HEK293T (cell line): ENCODE measurements at regions not wholly inside any gene's neighbourhood (a gene's known extent, or its start where the extent isn't known, plus 50 kb on each side); places are given as distances from the start of the nearest gene placed in this dataset.

Experiments
- CTCF ChIA-PET: fragments of 350-600 bp; formaldehyde crosslinking; extraction: SDS; loops from one replicate; lab custom pipeline; 2021; ENCODE audit warnings: antibody characterized with exemption, inconsistent platforms; lab: Yijun Ruan, JAX
- POLR2A ChIA-PET: fragments of 350-600 bp; formaldehyde crosslinking; extraction: SDS; loops from one replicate; lab custom pipeline; 2020; ENCODE audit warnings: antibody characterized with exemption, inconsistent platforms; lab: Yijun Ruan, JAX
- DNase-seq: peaks from one replicate; pipeline ENCODE4 v3.0.0; 2012; ENCODE audit warnings: mixed read lengths; ENCODE audit errors: extremely low spot score
- ARNT ChIP-seq: fragments of 450-650 bp; IDR thresholded peaks from 2 replicates; pipeline ENCODE4 v1.6.1; 2017; ENCODE audit warnings: mild to moderate bottlenecking
- BHLHE40 ChIP-seq: fragments of 450-650 bp; IDR thresholded peaks from 2 replicates; pipeline ENCODE4 v1.6.1; 2016; ENCODE audit warnings: mild to moderate bottlenecking, moderate library complexity, borderline replicate concordance
- CTBP1 ChIP-seq: fragments of 450-650 bp; IDR thresholded peaks from 2 replicates; pipeline ENCODE4 v1.6.1; 2016; ENCODE audit warnings: borderline replicate concordance
- ELF4 ChIP-seq: fragments of 450-650 bp; IDR thresholded peaks from 2 replicates; pipeline ENCODE4 v1.6.1; 2017; ENCODE audit warnings: antibody characterized with exemption
- FOXA1 ChIP-seq: fragments of 450-650 bp; IDR thresholded peaks from 2 replicates; pipeline ENCODE4 v1.6.1; 2016; ENCODE audit warnings: mild to moderate bottlenecking
- FOXK2 ChIP-seq: fragments of 450-650 bp; IDR thresholded peaks from 2 replicates; pipeline ENCODE4 v1.6.1; 2016; ENCODE audit warnings: mild to moderate bottlenecking
- FOXM1 ChIP-seq: fragments of 450-650 bp; IDR thresholded peaks from 2 replicates; pipeline ENCODE4 v1.6.1; 2017; ENCODE audit warnings: mild to moderate bottlenecking, borderline replicate concordance
- HDGF ChIP-seq: fragments of 450-650 bp; IDR thresholded peaks from 2 replicates; pipeline ENCODE4 v1.6.1; 2017; ENCODE audit warnings: antibody characterized with exemption, borderline replicate concordance
- L3MBTL2 ChIP-seq: fragments of 450-650 bp; conservative IDR thresholded peaks from 2 replicates; pipeline ENCODE4 v1.6.1; 2016; ENCODE audit warnings: mild to moderate bottlenecking
- LEF1 ChIP-seq: fragments of 450-650 bp; IDR thresholded peaks from 2 replicates; pipeline ENCODE4 v1.6.1; 2017; ENCODE audit warnings: mild to moderate bottlenecking, borderline replicate concordance
- NFRKB ChIP-seq: fragments of 450-650 bp; IDR thresholded peaks from 2 replicates; pipeline ENCODE4 v1.6.1; 2016; ENCODE audit warnings: mild to moderate bottlenecking, moderate library complexity
- SP1 ChIP-seq: fragments of 450-650 bp; IDR thresholded peaks from 2 replicates; pipeline ENCODE4 v1.6.1; 2017
- SUZ12 ChIP-seq: fragments of 450-650 bp; IDR thresholded peaks from 2 replicates; pipeline ENCODE4 v1.6.1; 2016; ENCODE audit warnings: mild to moderate bottlenecking
- TARDBP ChIP-seq: fragments of 450-650 bp; IDR thresholded peaks from 2 replicates; pipeline ENCODE4 v1.6.1; 2016
- ZNF384 ChIP-seq: fragments of 450-650 bp; IDR thresholded peaks from 2 replicates; pipeline ENCODE4 v1.6.1; 2016
- TF ChIP-seq, protein P1 (sequence below): fragments of 450-650 bp; IDR thresholded peaks from 2 replicates; pipeline ENCODE4 v1.6.1; 2016

DNA sequence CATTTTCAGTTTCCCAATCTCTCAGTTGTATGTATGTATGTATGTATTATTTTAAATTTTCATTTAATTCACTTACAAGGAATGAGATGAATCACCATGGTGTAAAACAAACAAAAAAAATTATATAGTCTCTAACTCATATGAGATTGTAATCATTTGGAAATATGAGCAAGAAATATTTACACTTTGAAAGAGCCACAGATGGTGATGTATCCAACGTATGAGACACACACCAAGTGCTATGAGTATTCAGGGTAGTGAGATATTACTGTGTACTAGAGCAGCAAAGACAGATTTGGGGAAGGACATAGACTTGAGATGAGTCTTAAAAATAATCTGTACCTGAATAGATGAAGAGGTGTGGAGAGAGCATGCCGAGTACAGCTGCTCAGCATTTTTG is 1154.4 kb downstream of the RAPGEF2 start:
- POLR2A ChIA-PET, result no interaction called here
- CTCF ChIA-PET, result no interaction called here

DNA sequence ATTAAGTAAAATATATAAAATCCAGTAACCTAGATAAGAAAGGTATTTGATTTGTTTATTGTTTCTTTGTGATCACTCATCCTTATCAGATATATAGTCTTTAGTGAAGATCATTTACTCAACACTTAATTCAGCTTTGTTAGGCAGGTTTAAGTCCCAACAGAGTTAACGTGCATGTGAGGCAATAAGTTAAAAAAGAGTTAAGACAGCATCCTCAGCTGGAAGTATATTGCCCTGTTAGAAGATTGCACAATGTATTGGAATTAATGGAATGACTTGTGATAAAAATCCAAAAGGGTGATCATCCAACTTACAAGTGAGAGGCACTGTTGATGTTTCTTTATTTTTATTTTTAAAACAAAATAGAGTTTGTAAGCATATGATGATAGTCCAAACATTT is 1162.1 kb downstream of the RAPGEF2 start:
- no peak for TF ChIP-seq FOXA1
- no peak for TF ChIP-seq FOXK2
- TF ChIP-seq SP1, result no peak
- TF ChIP-seq, protein P1, sequence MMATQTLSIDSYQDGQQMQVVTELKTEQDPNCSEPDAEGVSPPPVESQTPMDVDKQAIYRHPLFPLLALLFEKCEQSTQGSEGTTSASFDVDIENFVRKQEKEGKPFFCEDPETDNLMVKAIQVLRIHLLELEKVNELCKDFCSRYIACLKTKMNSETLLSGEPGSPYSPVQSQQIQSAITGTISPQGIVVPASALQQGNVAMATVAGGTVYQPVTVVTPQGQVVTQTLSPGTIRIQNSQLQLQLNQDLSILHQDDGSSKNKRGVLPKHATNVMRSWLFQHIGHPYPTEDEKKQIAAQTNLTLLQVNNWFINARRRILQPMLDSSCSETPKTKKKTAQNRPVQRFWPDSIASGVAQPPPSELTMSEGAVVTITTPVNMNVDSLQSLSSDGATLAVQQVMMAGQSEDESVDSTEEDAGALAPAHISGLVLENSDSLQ, result no peak
- no peak for DNase-seq
- POLR2A ChIA-PET, result no interaction called here
- CTCF ChIA-PET, result no interaction called here

More for the DNA sequence above, 1154.4 kb downstream of the RAPGEF2 start:
- DNase-seq, result no peak
- TF ChIP-seq SUZ12 (no peak), FOXM1 (no peak), ARNT (no peak), L3MBTL2 (no peak), TARDBP (no peak), BHLHE40 (no peak), NFRKB (no peak), FOXK2 (no peak), FOXA1 (no peak)

DNA sequence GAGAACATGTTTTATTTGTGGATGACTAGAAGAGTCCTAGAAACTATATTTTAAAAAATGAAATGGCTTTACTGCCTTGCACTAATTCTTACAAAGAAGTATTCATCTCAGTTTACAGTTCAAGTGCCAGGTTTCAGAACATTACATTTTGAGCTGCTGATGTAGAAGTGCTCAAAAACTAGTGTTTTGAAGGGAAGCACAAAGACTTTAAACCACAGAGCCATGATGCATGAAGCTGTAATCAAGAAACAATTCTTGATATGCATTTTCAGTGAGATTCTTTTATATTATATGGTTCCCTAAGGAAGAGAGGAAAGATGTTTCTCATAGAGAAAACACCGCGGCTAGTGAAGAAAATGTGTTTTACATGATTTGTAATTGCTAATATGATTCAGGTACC is 1163.0 kb downstream of the RAPGEF2 start:
- no peak for TF ChIP-seq FOXK2
- no peak for TF ChIP-seq L3MBTL2
- no peak for TF ChIP-seq FOXM1
- TF ChIP-seq, protein P1, result no peak
- TF ChIP-seq TARDBP, result no peak
- TF ChIP-seq ELF4, result no peak
- TF ChIP-seq SP1, result no peak
- TF ChIP-seq HDGF, result no peak
- no peak for TF ChIP-seq ZNF384
- TF ChIP-seq CTBP1, result no peak
- TF ChIP-seq NFRKB, result no peak
- TF ChIP-seq LEF1, result no peak
- no peak for TF ChIP-seq BHLHE40
- TF ChIP-seq SUZ12, result no peak
- no peak for TF ChIP-seq ARNT
- ChIA-PET CTCF (no interaction called here), POLR2A (no interaction called here)
- DNase-seq, result no peak

DNA sequence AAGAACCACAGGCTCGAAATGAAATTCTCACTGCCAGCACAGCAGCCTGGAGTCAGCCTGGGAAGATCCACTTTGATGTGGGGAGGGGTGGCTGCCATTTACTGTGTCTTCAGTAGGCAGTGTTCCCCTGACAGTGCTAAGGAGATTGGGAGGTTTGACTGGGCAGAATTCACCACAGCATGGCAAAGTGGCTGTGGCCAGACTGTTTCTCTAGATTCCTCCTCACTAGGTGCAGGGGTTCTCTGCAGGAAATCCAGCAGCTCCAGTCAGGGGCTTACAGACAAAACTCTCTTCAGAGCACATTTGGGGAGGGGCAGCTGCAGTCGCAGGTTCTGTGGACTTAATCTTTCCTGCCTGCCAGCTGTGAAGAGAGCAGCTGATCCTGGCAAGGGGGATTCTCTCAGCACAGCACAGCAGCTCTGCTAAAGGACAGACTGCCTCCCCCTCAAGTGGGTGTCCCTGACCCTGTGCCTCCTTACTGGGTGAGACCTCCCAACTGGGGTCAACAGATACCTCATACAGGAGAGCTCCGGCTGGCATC is 1174.0 kb downstream of the RAPGEF2 start:
- TF ChIP-seq FOXA1, result no peak
- TF ChIP-seq ELF4, result no peak
- TF ChIP-seq HDGF, result no peak
- TF ChIP-seq FOXM1, result no peak
- TF ChIP-seq BHLHE40, result no peak
- TF ChIP-seq, protein P1, result no peak
- no peak for TF ChIP-seq FOXK2
- TF ChIP-seq LEF1, result no peak
- TF ChIP-seq ZNF384, result no peak
- TF ChIP-seq CTBP1, result no peak
- TF ChIP-seq TARDBP, result no peak
- no peak for TF ChIP-seq SP1
- no peak for TF ChIP-seq SUZ12
- no peak for TF ChIP-seq ARNT
- no peak for TF ChIP-seq L3MBTL2
- TF ChIP-seq NFRKB, result no peak
- ChIA-PET CTCF (interaction anchor here (0.6 kb wide), 1 partner anchor 823 kb away, joined by 4 read pairs; no protein-coding TSS in a partner anchor), POLR2A (no interaction called here)
- DNase-seq, result no peak

DNA sequence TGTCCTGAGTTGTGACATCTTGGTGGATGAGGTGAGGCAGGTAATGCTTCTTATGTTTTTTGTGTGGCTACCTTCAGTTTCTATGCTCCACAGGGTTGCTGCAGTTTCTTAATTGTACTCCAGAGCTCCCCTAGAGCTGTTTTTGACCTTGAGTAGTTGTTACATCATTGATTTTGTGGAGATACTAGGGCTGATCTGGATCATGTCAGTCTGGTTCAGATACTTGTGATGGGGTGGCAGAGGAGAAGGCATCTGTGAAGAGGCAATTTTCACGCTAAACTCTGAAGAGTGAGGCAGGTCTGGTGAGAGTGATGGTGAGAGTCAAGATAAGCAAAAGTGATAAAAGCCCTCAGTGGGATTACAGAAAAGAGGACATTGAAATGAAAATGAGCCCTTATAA is 1180.2 kb downstream of the RAPGEF2 start:
- TF ChIP-seq ELF4 (no peak), CTBP1 (no peak), SP1 (no peak), HDGF (no peak), NFRKB (no peak), L3MBTL2 (no peak), LEF1 (no peak), BHLHE40 (no peak), ARNT (no peak), ZNF384 (no peak), FOXA1 (no peak), TARDBP (no peak), SUZ12 (no peak), FOXK2 (no peak), FOXM1 (no peak)
- TF ChIP-seq, protein P1, result no peak
- no peak for DNase-seq
- ChIA-PET POLR2A (no interaction called here), CTCF (no interaction called here)
